Renal cortex interstitium (tissue), 11 donors: ENCODE measurements at regions not wholly inside any gene's neighbourhood (a gene's known extent, or its start where the extent isn't known, plus 50 kb on each side); places are given as distances from the start of the nearest gene placed in this dataset.

Source experiments
- DNase-seq, 11 donors: peaks; one replicate each; pipeline ENCODE4 v3.0.0-alpha.2; 2013; ENCODE audit warnings: low read depth in 9 of 11, low spot score in 4 of 11; ENCODE audit errors: extremely low read depth in 1 of 11

GRCh38 chr2:71277536-71278103 lies 50.7 kb upstream of the PAIP2B start:
- DNase-seq = peak in 3 of 11 donors; percentile 14 to 18 (median 15)

- no peak for DNase-seq
Measured at GRCh38 chr2:71277147-71277475, 50.2 kb upstream of the PAIP2B start.

- peak in 10 of 11 donors; percentile 47 to 74 (median 64) for DNase-seq
Measured at GRCh38 chr2:71276311-71277146, 49.6 kb upstream of the PAIP2B start.
